Prostate gland (tissue), 2 donors: ENCODE measurements at regions not wholly inside any gene's neighbourhood (a gene's known extent, or its start where the extent isn't known, plus 50 kb on each side); places are given as distances from the start of the nearest gene placed in this dataset.

Source experiments
- POLR2AphosphoS5 ChIP-seq: sonication (generic); formaldehyde crosslinking; IDR thresholded peaks from one replicate; pipeline ENCODE4 v1.6.1; 2017; ENCODE audit warnings: antibody characterized with exemption
- TF ChIP-seq, protein P1 (sequence below), 4 experiments: fragments of 200-600 bp in 2 of 4; fragments of 450-650 bp in 2 of 4; sonication (generic) in 2 of 4; IDR thresholded peaks; 1 replicate in 3 of 4; 2 replicates in 1 of 4; pipeline ENCODE4 v1.5.1; 2016 to 2019; ENCODE audit warnings: antibody characterized with exemption in 4 of 4, mild to moderate bottlenecking in 2 of 4, moderate library complexity in 2 of 4

DNA sequence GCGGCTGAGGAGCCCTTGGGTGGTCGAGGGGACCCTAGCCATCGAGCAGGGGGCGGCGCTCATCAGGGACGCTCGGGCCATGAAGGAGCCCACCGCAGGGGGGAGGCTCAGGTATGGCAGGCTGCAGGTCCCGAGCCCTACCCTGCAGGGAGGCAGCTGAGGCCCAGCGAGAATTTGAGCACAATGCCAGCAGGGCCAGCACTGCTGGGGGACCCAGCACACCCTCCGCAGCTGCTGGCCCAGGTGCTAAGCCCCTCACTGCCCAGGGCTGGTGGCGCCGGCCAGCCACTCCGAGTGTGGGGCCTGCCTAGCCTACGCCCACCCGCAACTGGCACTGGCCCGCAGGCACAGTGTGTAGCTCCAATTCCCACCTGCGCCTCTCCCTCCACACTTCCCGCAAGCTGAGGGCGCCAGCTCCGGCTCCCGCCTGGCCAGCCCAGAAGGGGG is 325.4 kb upstream of the FRG1 start:
- TF ChIP-seq, protein P1, sequence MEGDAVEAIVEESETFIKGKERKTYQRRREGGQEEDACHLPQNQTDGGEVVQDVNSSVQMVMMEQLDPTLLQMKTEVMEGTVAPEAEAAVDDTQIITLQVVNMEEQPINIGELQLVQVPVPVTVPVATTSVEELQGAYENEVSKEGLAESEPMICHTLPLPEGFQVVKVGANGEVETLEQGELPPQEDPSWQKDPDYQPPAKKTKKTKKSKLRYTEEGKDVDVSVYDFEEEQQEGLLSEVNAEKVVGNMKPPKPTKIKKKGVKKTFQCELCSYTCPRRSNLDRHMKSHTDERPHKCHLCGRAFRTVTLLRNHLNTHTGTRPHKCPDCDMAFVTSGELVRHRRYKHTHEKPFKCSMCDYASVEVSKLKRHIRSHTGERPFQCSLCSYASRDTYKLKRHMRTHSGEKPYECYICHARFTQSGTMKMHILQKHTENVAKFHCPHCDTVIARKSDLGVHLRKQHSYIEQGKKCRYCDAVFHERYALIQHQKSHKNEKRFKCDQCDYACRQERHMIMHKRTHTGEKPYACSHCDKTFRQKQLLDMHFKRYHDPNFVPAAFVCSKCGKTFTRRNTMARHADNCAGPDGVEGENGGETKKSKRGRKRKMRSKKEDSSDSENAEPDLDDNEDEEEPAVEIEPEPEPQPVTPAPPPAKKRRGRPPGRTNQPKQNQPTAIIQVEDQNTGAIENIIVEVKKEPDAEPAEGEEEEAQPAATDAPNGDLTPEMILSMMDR (IDR thresholded peaks at IDR 0.05): no peak
- no peak for TF ChIP-seq POLR2AphosphoS5
